Ishikawa (cell line): ENCODE measurements at regions not wholly inside any gene's neighbourhood (a gene's known extent, or its start where the extent isn't known, plus 50 kb on each side); places are given as distances from the start of the nearest gene placed in this dataset.

Experiments
- EGR1 ChIP-seq: IDR thresholded peaks from 2 replicates; pipeline ENCODE4 v1.6.1; 2012
- EP300 ChIP-seq: IDR thresholded peaks from 2 replicates; pipeline ENCODE4 v1.6.1; 2012; ENCODE audit warnings: borderline replicate concordance
- MAX ChIP-seq: IDR thresholded peaks from 2 replicates; pipeline ENCODE4 v1.6.1; 2012
- RAD21 ChIP-seq: IDR thresholded peaks from 2 replicates; pipeline ENCODE4 v1.6.1; 2012; ENCODE audit warnings: low read depth
- TAF1 ChIP-seq: IDR thresholded peaks from 2 replicates; pipeline ENCODE4 v1.6.1; 2012; ENCODE audit warnings: low read depth, mild to moderate bottlenecking
- YY1 ChIP-seq: IDR thresholded peaks from 2 replicates; pipeline ENCODE4 v1.6.1; 2012; ENCODE audit warnings: low read depth
- ZBTB7A ChIP-seq: IDR thresholded peaks from 2 replicates; pipeline ENCODE4 v1.6.1; 2012; ENCODE audit warnings: low read depth

GRCh38 chr5:110062246-110062645, 372.5 kb downstream of the MAN2A1 start:
- TF ChIP-seq EP300, result no peak
- TF ChIP-seq MAX, result no peak
- no peak for TF ChIP-seq RAD21
- no peak for TF ChIP-seq EGR1
- no peak for TF ChIP-seq TAF1
- TF ChIP-seq ZBTB7A, result no peak
- no peak for TF ChIP-seq YY1
